Keratinocyte (primary cell): ENCODE measurements at regions not wholly inside any gene's neighbourhood (a gene's known extent, or its start where the extent isn't known, plus 50 kb on each side); places are given as distances from the start of the nearest gene placed in this dataset.

Source experiments
- CTCF ChIP-seq, 3 experiments: IDR thresholded peaks in 1 of 3; conservative IDR thresholded peaks in 1 of 3; optimal IDR thresholded peaks in 1 of 3; 2 replicates in 2 of 3; 3 replicates in 1 of 3; pipeline versions ENCODE3 to v1.5.1; 2011; ENCODE audit warnings: low read length in 3 of 3, mild to moderate bottlenecking in 3 of 3, moderate library complexity in 2 of 3, control low read depth in 1 of 3, inconsistent platforms in 1 of 3; ENCODE audit not compliant: insufficient read depth in 2 of 3; ENCODE audit errors: extremely low read depth in 1 of 3
- EZH2 ChIP-seq: IDR thresholded peaks from one replicate; pipeline ENCODE4 v1.6.1; 2012; ENCODE audit warnings: inconsistent platforms, mild to moderate bottlenecking, low read length, moderate library complexity

GRCh38 chr21:41111681-41112080 lies 56.3 kb upstream of the BACE2 start:
- TF ChIP-seq CTCF (optimal IDR thresholded peaks at IDR 0.05 in 1 of 3, IDR thresholded peaks at IDR 0.05 in 1 of 3, conservative IDR thresholded peaks at IDR 0.05 in 1 of 3; ENCODE audit: extremely low read depth in 1 of 3, insufficient read depth in 2 of 3, low read length in 3 of 3) (no peak), EZH2 (no peak)
